ENCODE measurements at regions not wholly inside any gene's neighbourhood (a gene's known extent, or its start where the extent isn't known, plus 50 kb on each side); places are given as distances from the start of the nearest gene placed in this dataset.

- no peak for TF ChIP-seq CTCF (IDR thresholded peaks at IDR 0.05)
Observed at GRCh38 chr18:45142868-45143267, 462.2 kb downstream of the SETBP1 start.

- no peak for TF ChIP-seq CTCF (IDR thresholded peaks at IDR 0.05)
Observed at GRCh38 chr18:45149712-45150111, 465.6 kb upstream of the SLC14A2 start.

- no peak for TF ChIP-seq CTCF (IDR thresholded peaks at IDR 0.05)
Observed at GRCh38 chr18:45151645-45152044, 463.6 kb upstream of the SLC14A2 start.

GRCh38 chr18:45155526-45155925, 459.8 kb upstream of the SLC14A2 start:
- no peak for TF ChIP-seq CTCF (IDR thresholded peaks at IDR 0.05)

- TF ChIP-seq CTCF (IDR thresholded peaks at IDR 0.05), result no peak
Observed at GRCh38 chr18:45156946-45157345, 458.3 kb upstream of the SLC14A2 start.

GRCh38 chr18:45157576-45157975, 457.7 kb upstream of the SLC14A2 start:
- TF ChIP-seq CTCF (IDR thresholded peaks at IDR 0.05), result no peak

- TF ChIP-seq CTCF (IDR thresholded peaks at IDR 0.05), result no peak
Observed at GRCh38 chr18:45161850-45162249, 453.4 kb upstream of the SLC14A2 start.

- no peak for TF ChIP-seq CTCF (IDR thresholded peaks at IDR 0.05)
Observed at GRCh38 chr18:45163871-45164270, 451.4 kb upstream of the SLC14A2 start.

All from LNCAP (cell line).